Common myeloid progenitor, CD34-positive (primary cell): ENCODE measurements at regions not wholly inside any gene's neighbourhood (a gene's known extent, or its start where the extent isn't known, plus 50 kb on each side); places are given as distances from the start of the nearest gene placed in this dataset.

Experiments used
- CTCF ChIA-PET: fragments of 350-600 bp; sonication (Branson Sonifier 250); formaldehyde crosslinking; loops from one replicate; lab custom pipeline; 2021; ENCODE audit warnings: antibody characterized with exemption; lab: Charles Lee
- POLR2A ChIA-PET: fragments of 350-600 bp; sonication (Branson Sonifier 250); formaldehyde crosslinking; loops from one replicate; lab custom pipeline; 2021; ENCODE audit warnings: antibody characterized with exemption; lab: Charles Lee
- DNase-seq, 3 donors: peaks; one replicate each; pipeline versions ENCODE4 v3.0.0 to v3.0.0-alpha.2; 2013
- H3K27ac ChIP-seq, 2 experiments: 1 replicate in 1 of 2; 2 replicates in 1 of 2; pipeline ENCODE4 v1.7.0; 2013; ENCODE audit warnings: inconsistent platforms in 2 of 2, low read length in 2 of 2, mild to moderate bottlenecking in 2 of 2, low read depth in 1 of 2, moderate library complexity in 1 of 2; ENCODE audit not compliant: severe bottlenecking in 2 of 2, insufficient read depth in 1 of 2, poor library complexity in 1 of 2
- H3K27me3 ChIP-seq, 5 experiments: replicated peaks in 2 of 5; 1 replicate in 3 of 5; 2 replicates in 2 of 5; pipeline versions ENCODE4 v1.6.1 to v1.7.0; 2013; ENCODE audit warnings: low read length in 4 of 5, mild to moderate bottlenecking in 2 of 5, moderate library complexity in 2 of 5, inconsistent platforms in 1 of 5; ENCODE audit not compliant: insufficient read depth in 5 of 5, control insufficient read depth in 4 of 5
- H3K36me3 ChIP-seq, 4 experiments: 1 replicate in 2 of 4; 2 replicates in 2 of 4; pipeline versions ENCODE4 v1.6.1 to v1.7.0; 2013; ENCODE audit warnings: low read length in 3 of 4, control low read depth in 1 of 4, mild to moderate bottlenecking in 1 of 4; ENCODE audit not compliant: control insufficient read depth in 4 of 4, insufficient read depth in 4 of 4
- H3K4me1 ChIP-seq, 4 experiments: 1 replicate in 3 of 4; 2 replicates in 1 of 4; pipeline versions ENCODE4 v1.6.1 to v1.7.1; 2013; ENCODE audit warnings: low read length in 3 of 4, mild to moderate bottlenecking in 3 of 4, control low read depth in 1 of 4, inconsistent platforms in 1 of 4, moderate library complexity in 1 of 4; ENCODE audit not compliant: control insufficient read depth in 4 of 4, insufficient read depth in 4 of 4; ENCODE audit errors: control extremely low read depth in 1 of 4
- H3K4me3 ChIP-seq, 7 experiments: 1 replicate in 4 of 7; 2 replicates in 3 of 7; pipeline versions ENCODE4 v1.5.1 to v1.7.0; 2013; ENCODE audit warnings: mild to moderate bottlenecking in 7 of 7, low read length in 6 of 7, moderate library complexity in 6 of 7, inconsistent platforms in 2 of 7, low read depth in 2 of 7, control low read depth in 1 of 7; ENCODE audit not compliant: insufficient read depth in 4 of 7, control insufficient read depth in 1 of 7; ENCODE audit errors: extremely low read depth in 1 of 7
- H3K9me3 ChIP-seq, 5 experiments: 1 replicate in 4 of 5; 2 replicates in 1 of 5; pipeline versions ENCODE4 v1.6.1 to v1.7.1; 2013; ENCODE audit warnings: low read length in 4 of 5, mild to moderate bottlenecking in 2 of 5, inconsistent platforms in 1 of 5, low read depth in 1 of 5, moderate library complexity in 1 of 5; ENCODE audit not compliant: control insufficient read depth in 4 of 5, insufficient read depth in 2 of 5; ENCODE audit errors: control extremely low read depth in 1 of 5
- WGBS: methylation state at CpG from one replicate; pipeline ENCODE4 v1.1.5; 2013; ENCODE audit not compliant: insufficient coverage; 5-methylcytosine and 5-hydroxymethylcytosine counted together

DNA sequence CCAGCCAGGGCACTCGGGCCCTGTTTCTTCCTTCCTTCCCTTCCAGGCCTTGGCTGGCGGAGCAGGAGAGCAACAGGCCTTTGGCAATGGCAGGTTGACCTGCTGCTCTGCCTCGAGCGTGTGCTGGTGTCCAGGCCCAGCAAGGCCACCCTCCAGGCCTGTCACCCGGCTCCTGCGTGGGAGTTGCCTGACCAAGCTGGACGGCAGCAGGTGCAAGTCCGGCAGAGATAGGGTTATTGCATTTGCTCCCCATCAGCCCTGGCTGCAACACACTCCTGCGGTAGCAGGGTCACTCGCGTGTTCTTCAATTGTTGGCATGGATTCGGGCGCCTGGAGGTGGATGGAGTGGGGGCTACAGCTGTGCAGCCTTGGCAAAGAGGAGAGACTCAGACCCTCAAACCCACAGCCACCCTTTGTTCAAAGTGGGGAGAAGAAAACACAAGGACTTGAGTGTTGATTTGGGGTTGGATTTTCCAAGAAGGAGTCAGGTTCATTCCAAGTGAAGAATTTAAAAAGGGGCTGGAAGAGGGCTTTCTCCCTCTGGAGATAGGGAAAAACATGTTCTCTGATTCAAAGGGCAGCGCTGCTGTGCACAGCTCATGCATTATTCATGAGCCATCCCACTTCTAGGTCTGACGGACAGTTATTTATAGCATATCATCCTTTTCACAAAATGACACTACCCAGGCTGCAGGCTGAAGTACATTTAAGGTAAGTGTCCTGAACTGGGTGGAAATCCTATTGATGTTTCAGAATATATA is 64.2 kb upstream of the PITRM1 start:
- 98% methylated on average over 14 of the region's 15 CpGs for WGBS
- Histone ChIP-seq H3K4me3 (no peak overlapping the region), H3K36me3 (no peaks in the 10 kb centered on the region), H3K4me1 (peaks cover 0 to 10% (median 4%) of the 10 kb centered on the region in 4 experiments), H3K9me3 (no peaks in the 10 kb centered on the region), H3K27ac (no peak overlapping the region), H3K27me3 (peaks cover 0 to 10% (median 0%) of the 10 kb centered on the region in 5 experiments)
- no peak for DNase-seq
- ChIA-PET POLR2A (no interaction called here), CTCF (interaction anchor here (0.8 to 2.3 kb wide), 3 partner anchors 40 to 1529 kb away, joined by 3 to 6 read pairs (median 5); no protein-coding TSS in a partner anchor)

DNA sequence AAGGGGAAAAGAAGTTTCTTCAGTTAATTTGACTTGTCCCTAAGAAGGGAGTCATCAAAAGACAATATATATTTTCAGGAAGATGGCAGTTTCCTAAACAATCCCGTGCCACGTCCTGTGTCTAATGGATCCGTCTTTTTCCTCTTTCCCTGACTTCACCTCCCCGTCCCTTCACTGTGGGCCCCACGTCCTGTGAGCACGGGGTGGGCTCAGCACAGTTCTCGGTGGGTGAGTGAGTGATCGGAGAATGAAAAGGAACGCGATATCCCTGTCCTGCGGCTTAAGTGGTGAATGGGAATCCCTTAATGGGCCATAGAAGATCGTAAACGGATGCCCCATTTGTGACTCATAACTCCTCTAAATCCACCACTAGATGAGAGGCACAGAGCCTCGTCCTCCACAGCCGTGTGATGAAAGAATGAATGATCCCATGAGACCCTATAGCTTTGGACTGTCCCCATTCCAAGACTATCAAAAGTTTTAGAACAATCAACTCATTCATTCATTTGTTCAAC is 63.5 kb upstream of the PITRM1 start:
- CTCF ChIA-PET = interaction anchor here (2.0 kb wide), 1 partner anchor 39 kb away, joined by 6 read pairs; no protein-coding TSS in a partner anchor
- Histone ChIP-seq H3K27me3 (peaks cover 0 to 10% (median 0%) of the 10 kb centered on the region in 5 experiments), H3K4me3 (no peak overlapping the region), H3K9me3 (peaks cover 0 to 4% (median 0%) of the 10 kb centered on the region in 5 experiments), H3K4me1 (peaks cover 0 to 10% (median 4%) of the 10 kb centered on the region in 4 experiments), H3K36me3 (no peaks in the 10 kb centered on the region), H3K27ac (no peak overlapping the region)
- POLR2A ChIA-PET = no interaction called here
- DNase-seq = no peak
- 95% methylated on average over 7 of the region's 15 CpGs for WGBS

DNA sequence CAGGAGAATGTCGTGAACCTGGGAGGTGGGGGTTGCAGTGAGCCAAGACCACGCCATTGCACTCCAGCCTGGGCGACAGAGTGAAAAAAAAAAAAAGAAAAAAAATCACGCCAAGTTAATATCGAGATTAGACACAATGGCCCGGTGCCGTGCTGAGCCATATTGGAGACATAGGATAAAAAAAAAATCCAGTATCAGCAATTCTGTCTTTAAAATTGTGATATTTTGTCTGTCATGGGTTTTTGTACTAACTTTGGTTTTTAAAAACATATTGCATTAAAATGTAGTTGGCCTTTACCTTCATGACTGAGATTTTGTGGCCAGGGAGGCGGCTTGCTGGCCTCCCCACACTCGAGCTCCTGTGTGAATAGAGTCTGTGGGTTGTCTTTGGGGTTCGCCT is 62.8 kb upstream of the PITRM1 start:
- H3K9me3 ChIP-seq = peaks cover 0 to 4% (median 0%) of the 10 kb centered on the region in 5 experiments
- ChIA-PET POLR2A (no interaction called here), CTCF (no interaction called here)
- whole genome bisulfite sequencing = 93% methylated on average over 8 of the region's 10 CpGs
- no peak overlapping the region for H3K27ac ChIP-seq
- peaks cover 0 to 7% (median 3%) of the 10 kb centered on the region in 4 experiments for H3K4me1 ChIP-seq
- peaks cover 0 to 8% (median 0%) of the 10 kb centered on the region in 5 experiments for H3K27me3 ChIP-seq
- no peak overlapping the region for H3K4me3 ChIP-seq
- DNase-seq = no peak
- H3K36me3 ChIP-seq = no peaks in the 10 kb centered on the region

DNA sequence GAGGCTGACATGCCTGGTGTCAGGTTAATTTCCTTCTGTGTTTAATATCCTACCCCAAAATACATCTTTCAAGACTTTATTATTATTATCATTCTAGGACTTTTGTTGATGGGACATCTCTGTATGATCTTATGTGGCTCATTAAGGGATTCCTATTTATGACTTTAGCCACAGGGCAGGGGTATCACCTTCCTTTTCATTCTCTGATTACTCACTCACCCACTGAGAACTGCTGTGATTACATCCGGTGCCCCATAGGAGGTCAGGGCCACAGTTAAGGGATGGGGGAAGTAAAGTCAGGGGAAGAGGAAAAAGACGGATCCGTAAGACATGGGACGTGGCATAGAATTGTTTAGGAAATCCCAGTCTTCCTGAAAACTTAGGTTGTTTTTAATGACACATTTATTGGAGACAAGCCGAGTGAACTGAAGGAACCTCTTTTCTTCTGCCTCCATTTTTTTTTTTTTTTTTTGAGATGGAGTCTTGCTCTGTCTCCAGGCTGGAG is 61.0 kb upstream of the PITRM1 start:
- Histone ChIP-seq H3K27me3 (no peaks in the 10 kb centered on the region), H3K4me3 (no peak overlapping the region), H3K9me3 (peaks cover 0 to 4% (median 0%) of the 10 kb centered on the region in 5 experiments), H3K27ac (no peak overlapping the region), H3K4me1 (peaks cover 0 to 4% (median 2%) of the 10 kb centered on the region in 4 experiments), H3K36me3 (no peaks in the 10 kb centered on the region)
- no peak for DNase-seq
- CTCF ChIA-PET = no interaction called here
- POLR2A ChIA-PET = no interaction called here
- WGBS = 95% methylated on average over 5 of the region's 5 CpGs

DNA sequence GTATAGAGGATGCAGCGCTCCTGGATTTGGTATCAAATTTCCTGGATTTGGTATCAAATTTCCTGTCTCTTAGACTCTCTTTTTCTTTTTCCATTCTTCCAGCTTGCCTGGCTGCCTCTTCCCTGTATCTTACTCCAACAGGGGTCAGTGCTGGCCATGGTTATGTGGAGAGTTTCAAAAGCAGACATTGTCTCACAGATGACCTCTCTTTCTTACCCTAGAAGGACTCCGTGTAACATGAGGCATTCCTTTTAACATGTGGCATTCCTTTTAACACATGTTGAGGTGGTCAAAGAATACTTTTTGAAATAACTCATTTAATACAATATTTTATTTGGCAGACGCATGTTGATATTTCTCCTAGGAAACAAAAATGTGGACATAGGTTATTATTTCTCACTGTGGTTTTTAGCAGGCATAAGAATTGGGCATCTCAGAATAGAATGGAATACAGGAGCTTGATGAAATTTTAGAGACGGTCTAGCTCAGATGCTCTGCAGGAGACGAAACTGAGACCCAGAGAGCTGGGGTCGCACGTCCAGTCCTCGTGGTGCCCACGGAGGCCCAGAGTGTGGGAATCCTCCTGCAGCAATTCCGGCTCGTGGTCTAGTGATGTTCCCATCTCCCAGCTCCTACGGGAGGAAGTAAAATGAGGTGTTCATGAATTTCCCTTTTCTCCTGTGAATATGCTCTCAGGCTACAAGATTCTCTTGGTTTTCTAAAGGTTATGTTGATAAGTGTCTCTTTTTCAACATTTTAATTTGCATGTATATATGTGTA is 59.6 kb upstream of the PITRM1 start:
- 100% methylated on average over 2 of the region's 12 CpGs for WGBS
- H3K4me3 ChIP-seq = no peak overlapping the region
- DNase-seq = no peak
- H3K27ac ChIP-seq = no peak overlapping the region
- H3K27me3 ChIP-seq = no peaks in the 10 kb centered on the region
- H3K9me3 ChIP-seq = peaks cover 0 to 4% (median 0%) of the 10 kb centered on the region in 5 experiments
- ChIA-PET CTCF (interaction anchor here (1.0 kb wide), 1 partner anchor 9 kb away, joined by 3 read pairs; no protein-coding TSS in a partner anchor), POLR2A (no interaction called here)
- H3K4me1 ChIP-seq = peaks cover 8 to 18% (median 15%) of the 10 kb centered on the region in 4 experiments
- H3K36me3 ChIP-seq = no peaks in the 10 kb centered on the region

DNA sequence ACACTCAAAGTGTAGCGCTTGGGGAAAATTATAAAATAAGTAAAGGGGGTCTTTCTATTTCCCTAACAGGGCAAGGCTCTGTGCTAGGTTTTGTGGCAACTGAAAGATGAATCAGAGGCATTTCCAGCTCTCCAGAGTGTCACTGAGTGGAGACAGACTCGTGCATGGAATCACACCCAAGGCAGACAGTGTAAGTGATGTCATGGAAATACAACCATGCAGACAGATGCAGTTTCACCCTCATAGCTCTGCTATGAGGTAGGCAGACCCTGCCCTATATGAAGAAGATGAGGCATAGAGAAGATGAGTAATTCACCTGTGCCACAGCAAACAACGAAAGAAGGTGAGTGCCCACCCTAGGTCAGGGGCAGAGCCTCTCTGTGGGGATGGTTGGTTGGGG is 57.2 kb upstream of the PITRM1 start:
- Histone ChIP-seq H3K27me3 (no peaks in the 10 kb centered on the region), H3K36me3 (no peaks in the 10 kb centered on the region), H3K4me3 (no peak overlapping the region), H3K4me1 (peaks cover 10 to 23% (median 19%) of the 10 kb centered on the region in 4 experiments), H3K9me3 (peaks cover 0 to 4% (median 0%) of the 10 kb centered on the region in 5 experiments), H3K27ac (no peak overlapping the region)
- ChIA-PET POLR2A (no interaction called here), CTCF (interaction anchor here (1.8 kb wide), 1 partner anchor 32 kb away, joined by 4 read pairs; no protein-coding TSS in a partner anchor)
- no peak for DNase-seq
- 98% methylated on average over 3 of the region's 3 CpGs for WGBS
